ENCODE measurements at regions not wholly inside any gene's neighbourhood (a gene's known extent, or its start where the extent isn't known, plus 50 kb on each side); places are given as distances from the start of the nearest gene placed in this dataset.

- no peak for TF ChIP-seq EZH2 (IDR thresholded peaks at IDR 0.05; ENCODE audit: borderline replicate concordance, low read length)
- no peak for TF ChIP-seq CTCF (IDR thresholded peaks at IDR 0.05; ENCODE audit: low read length)
Observed at GRCh38 chr2:19706332-19706731, 195.5 kb downstream of the TTC32 start.

All from OCI-LY1 (cell line).